ENCODE measurements at regions not wholly inside any gene's neighbourhood (a gene's known extent, or its start where the extent isn't known, plus 50 kb on each side); places are given as distances from the start of the nearest gene placed in this dataset.

- H3K4me3 Mint-ChIP-seq = no peak overlapping the region
- no peaks in the 10 kb centered on the region for H3K36me3 Mint-ChIP-seq (ENCODE audit: low read depth)
- ATAC-seq (no peak), DNase-seq (no peak)
- ChIA-PET POLR2A (no interaction called here), CTCF (no interaction called here)
- no peaks in the 10 kb centered on the region for H3K27me3 Mint-ChIP-seq
- no peaks in the 10 kb centered on the region for H3K4me1 Mint-ChIP-seq (ENCODE audit: low read depth)
- no peak overlapping the region for H3K27ac Mint-ChIP-seq
- H3K9me3 Mint-ChIP-seq = no peaks in the 10 kb centered on the region
- intact Hi-C loops (cut with micrococcal nuclease) = no loop called here
- TF ChIP-seq CTCF (IDR thresholded peaks at IDR 0.05) = no peak
Measured at GRCh38 chr13:104634016-104634415, 1567.8 kb upstream of the SLC10A2 start.

- Mint-ChIP-seq H3K9me3 (no peaks in the 10 kb centered on the region), H3K27ac (no peak overlapping the region), H3K4me3 (no peak overlapping the region), H3K36me3 (ENCODE audit: low read depth) (no peaks in the 10 kb centered on the region), H3K27me3 (no peaks in the 10 kb centered on the region), H3K4me1 (ENCODE audit: low read depth) (no peaks in the 10 kb centered on the region)
- ChIA-PET CTCF (no interaction called here), POLR2A (no interaction called here)
- ATAC-seq = no peak
- no peak for DNase-seq
- intact Hi-C loops (cut with micrococcal nuclease) = no loop called here
- TF ChIP-seq CTCF (IDR thresholded peaks at IDR 0.05) = no peak
Measured at GRCh38 chr13:104632736-104633135, 1566.5 kb upstream of the SLC10A2 start.

DNA sequence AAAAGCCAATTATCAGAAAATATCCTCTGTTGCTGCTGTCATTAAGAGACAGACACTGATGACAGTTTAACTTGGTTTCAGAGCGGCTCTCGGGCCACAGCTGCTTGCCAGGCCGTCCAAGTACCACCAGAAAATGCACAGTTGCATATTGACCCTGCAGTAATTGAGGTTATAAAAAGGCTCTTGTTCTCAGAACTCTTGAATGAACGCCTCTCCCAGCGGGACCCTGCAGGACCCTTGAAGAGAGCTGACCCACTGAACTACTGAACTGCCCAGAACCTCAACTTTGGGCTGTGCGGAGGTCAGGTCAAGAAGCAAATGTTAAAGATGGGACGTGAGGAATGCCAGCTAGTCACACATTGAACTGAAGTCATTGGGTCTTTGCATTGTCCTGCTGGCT, 1559.0 kb upstream of the SLC10A2 start:
- no peaks in the 10 kb centered on the region for H3K36me3 Mint-ChIP-seq (ENCODE audit: low read depth)
- no peak for DNase-seq
- CTCF ChIA-PET = no interaction called here
- intact Hi-C loops (cut with micrococcal nuclease) = no loop called here
- POLR2A ChIA-PET = no interaction called here
- no peak overlapping the region for H3K4me3 Mint-ChIP-seq
- H3K27me3 Mint-ChIP-seq = no peaks in the 10 kb centered on the region
- ATAC-seq = no peak
- H3K27ac Mint-ChIP-seq = no peak overlapping the region
- no peaks in the 10 kb centered on the region for H3K4me1 Mint-ChIP-seq (ENCODE audit: low read depth)
- TF ChIP-seq CTCF (IDR thresholded peaks at IDR 0.05) = no peak
- no peaks in the 10 kb centered on the region for H3K9me3 Mint-ChIP-seq

DNA sequence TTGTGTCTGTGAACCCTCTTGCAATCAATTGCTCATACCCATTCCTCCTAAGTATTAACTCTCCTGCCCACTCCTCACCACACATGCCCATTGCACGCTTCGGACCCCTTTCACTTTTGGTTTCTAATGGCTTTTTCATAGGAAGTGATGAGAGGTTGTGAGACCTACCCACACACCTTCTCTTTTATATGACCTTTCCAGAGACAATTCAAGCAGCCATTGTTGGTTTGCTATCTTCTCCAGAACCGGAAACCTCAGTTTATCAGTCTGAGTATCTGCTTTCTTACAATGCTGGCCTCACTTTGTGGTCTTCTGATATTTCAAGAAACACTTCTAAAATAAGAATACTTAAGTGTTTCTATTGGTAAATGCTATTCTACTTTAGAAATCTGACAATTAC, 1550.8 kb upstream of the SLC10A2 start:
- ChIA-PET POLR2A (no interaction called here), CTCF (no interaction called here)
- H3K4me1 Mint-ChIP-seq (ENCODE audit: low read depth) = no peaks in the 10 kb centered on the region
- intact Hi-C loops (cut with micrococcal nuclease) = no loop called here
- ATAC-seq (no peak), DNase-seq (no peak)
- H3K27ac Mint-ChIP-seq = no peak overlapping the region
- H3K27me3 Mint-ChIP-seq = no peaks in the 10 kb centered on the region
- no peaks in the 10 kb centered on the region for H3K36me3 Mint-ChIP-seq (ENCODE audit: low read depth)
- no peak for TF ChIP-seq CTCF (IDR thresholded peaks at IDR 0.05)
- peaks cover 6% of the 10 kb centered on the region for H3K9me3 Mint-ChIP-seq
- H3K4me3 Mint-ChIP-seq = no peak overlapping the region

- no peak for TF ChIP-seq CTCF (IDR thresholded peaks at IDR 0.05)
- DNase-seq = no peak
- no peaks in the 10 kb centered on the region for H3K27me3 Mint-ChIP-seq
- H3K27ac Mint-ChIP-seq = no peak overlapping the region
- H3K4me1 Mint-ChIP-seq (ENCODE audit: low read depth) = no peaks in the 10 kb centered on the region
- CTCF ChIA-PET = no interaction called here
- POLR2A ChIA-PET = no interaction called here
- no peaks in the 10 kb centered on the region for H3K36me3 Mint-ChIP-seq (ENCODE audit: low read depth)
- intact Hi-C loops (cut with micrococcal nuclease) = no loop called here
- ATAC-seq = no peak
- H3K9me3 Mint-ChIP-seq = peaks cover 6% of the 10 kb centered on the region
- no peak overlapping the region for H3K4me3 Mint-ChIP-seq
Measured at GRCh38 chr13:104614361-104615145, 1548.3 kb upstream of the SLC10A2 start.

All from activated CD8-positive, alpha-beta T cell treated with anti-CD3 and anti-CD28 coated beads for 36 hours (primary cell).